GM18909 (cell line): ENCODE measurements at regions not wholly inside any gene's neighbourhood (a gene's known extent, or its start where the extent isn't known, plus 50 kb on each side); places are given as distances from the start of the nearest gene placed in this dataset.

ENCODE experiments used
- ATAC-seq: cut with Tn5 transposase; IDR thresholded peaks from one replicate; pipeline ENCODE4 v1.9.1; 2021; ENCODE audit warnings: mild to moderate bottlenecking; ENCODE audit not compliant: unreplicated experiment, poor library complexity

GRCh38 chr7:155874010-155874409, 61.7 kb upstream of the SHH start:
- ATAC-seq, result no peak

GRCh38 chr7:155872678-155873369, 60.6 kb upstream of the SHH start:
- ATAC-seq, result no peak

- ATAC-seq, result no peak
These were observed 58.9 kb upstream of the SHH start for GRCh38 chr7:155871211-155871610.

GRCh38 chr7:155870334-155871180, 58.3 kb upstream of the SHH start:
- no peak for ATAC-seq

- ATAC-seq, result no peak
These were observed 57.5 kb upstream of the SHH start for GRCh38 chr7:155869784-155870076.

GRCh38 chr7:155868955-155869783, 56.9 kb upstream of the SHH start:
- ATAC-seq, result no peak

- no peak for ATAC-seq
These were observed 55.6 kb upstream of the SHH start for GRCh38 chr7:155867734-155868400.

- ATAC-seq, result no peak
These were observed 55.0 kb upstream of the SHH start for GRCh38 chr7:155867280-155867679.

GRCh38 chr7:155865830-155866525, 53.7 kb upstream of the SHH start:
- ATAC-seq, result no peak

GRCh38 chr7:155864991-155865690, 52.9 kb upstream of the SHH start:
- no peak for ATAC-seq

- ATAC-seq, result no peak
These were observed 52.2 kb upstream of the SHH start for GRCh38 chr7:155864271-155864985.

GRCh38 chr7:155863721-155864151, 51.5 kb upstream of the SHH start:
- no peak for ATAC-seq

- ATAC-seq, result no peak
These were observed 50.0 kb upstream of the SHH start for GRCh38 chr7:155862123-155862892.
